RWPE1 (cell line): ENCODE measurements at regions not wholly inside any gene's neighbourhood (a gene's known extent, or its start where the extent isn't known, plus 50 kb on each side); places are given as distances from the start of the nearest gene placed in this dataset.
A peak's percentile ranks its signal among the peaks of the same experiment; 100 is the strongest.

Experiments used
- CTCF ChIA-PET: fragments of 350-600 bp; sonication (Branson Sonifier 250); formaldehyde crosslinking; extraction: SDS; loops from one replicate; lab custom pipeline; 2021; lab: Yijun Ruan, JAX
- POLR2A ChIA-PET: fragments of 400-600 bp; formaldehyde crosslinking; extraction: SDS; loops from one replicate; lab custom pipeline; 2020; ENCODE audit warnings: antibody characterized with exemption; ENCODE audit not compliant: low non-redundant PET; lab: Yijun Ruan, JAX
- DNase-seq: peaks from one replicate; pipeline ENCODE4 v3.0.0; 2012; ENCODE audit warnings: low spot score
- H3K27ac ChIP-seq: fragments of 450-650 bp; 2 replicates; pipeline ENCODE4 v1.5.1; 2017
- CTCF ChIP-seq: fragments of 450-650 bp; conservative IDR thresholded peaks from 2 replicates; pipeline ENCODE4 v1.5.1; 2017; ENCODE audit warnings: low read depth, mild to moderate bottlenecking

GRCh38 chr3:63753995-63754394 is 65.1 kb upstream of the C3orf49 start:
- DNase-seq, result no peak
- TF ChIP-seq CTCF, result no peak
- H3K27ac ChIP-seq, result no peak overlapping the region
- ChIA-PET CTCF (no interaction called here), POLR2A (no interaction called here)

GRCh38 chr3:63762180-63762579 is 56.9 kb upstream of the C3orf49 start:
- DNase-seq, result no peak
- TF ChIP-seq CTCF, result no peak
- no peak overlapping the region for H3K27ac ChIP-seq
- POLR2A ChIA-PET, result no interaction called here
- CTCF ChIA-PET, result no interaction called here

GRCh38 chr3:63762934-63763550 is 56.1 kb upstream of the C3orf49 start:
- DNase-seq, result peak; percentile 20
- no peak for TF ChIP-seq CTCF
- H3K27ac ChIP-seq, result no peak overlapping the region
- ChIA-PET CTCF (no interaction called here), POLR2A (no interaction called here)

GRCh38 chr3:63764511-63764910 is 54.6 kb upstream of the C3orf49 start:
- TF ChIP-seq CTCF, result no peak
- ChIA-PET POLR2A (no interaction called here), CTCF (no interaction called here)
- DNase-seq, result no peak
- H3K27ac ChIP-seq, result no peak overlapping the region

- no peak for TF ChIP-seq CTCF
- ChIA-PET CTCF (no interaction called here), POLR2A (no interaction called here)
- no peak for DNase-seq
- H3K27ac ChIP-seq, result no peak overlapping the region
Observed at GRCh38 chr3:63766261-63766660, 52.8 kb upstream of the C3orf49 start.

GRCh38 chr3:63768386-63768785 is 50.7 kb upstream of the C3orf49 start:
- TF ChIP-seq CTCF, result no peak
- no peak overlapping the region for H3K27ac ChIP-seq

GRCh38 chr3:63768888-63769287 is 50.2 kb upstream of the C3orf49 start:
- ChIA-PET CTCF (no interaction called here), POLR2A (no interaction called here)
- DNase-seq, result no peak

More at GRCh38 chr3:63768386-63768785, 50.7 kb upstream of the C3orf49 start:
- no peak for DNase-seq
- POLR2A ChIA-PET, result no interaction called here
- CTCF ChIA-PET, result no interaction called here

More at GRCh38 chr3:63768888-63769287, 50.2 kb upstream of the C3orf49 start:
- no peak overlapping the region for H3K27ac ChIP-seq
- no peak for TF ChIP-seq CTCF
